Ovary (tissue), 7 donors: ENCODE measurements at regions not wholly inside any gene's neighbourhood (a gene's known extent, or its start where the extent isn't known, plus 50 kb on each side); places are given as distances from the start of the nearest gene placed in this dataset.

Experiments
- DNase-seq, 5 donors: peaks; one replicate each; pipeline ENCODE4 v3.0.0-alpha.2; 2019 to 2020
- H3K27ac ChIP-seq, 2 donors: fragments of 200-600 bp; one replicate each; pipeline versions ENCODE4 v1.5.1 to v1.8.0; 2019 to 2022
- H3K27me3 ChIP-seq: fragments of 200-600 bp; one replicate; pipeline ENCODE4 v1.8.0; 2022
- H3K36me3 ChIP-seq: fragments of 200-600 bp; sonication (generic); one replicate; pipeline ENCODE4 v1.5.1; 2019
- H3K4me1 ChIP-seq: one replicate; pipeline ENCODE4 v1.8.1; 2013; ENCODE audit warnings: mild to moderate bottlenecking, moderate library complexity; ENCODE audit not compliant: insufficient read depth
- H3K4me3 ChIP-seq: fragments of 200-600 bp; sonication (generic); one replicate; pipeline ENCODE4 v1.5.1; 2017
- H3K9me3 ChIP-seq, 2 donors: fragments of 200-600 bp in 1 of 2; sonication (generic) in 1 of 2; one replicate each; pipeline versions ENCODE4 v1.5.1 to v1.8.1; 2013 to 2019; ENCODE audit warnings: mild to moderate bottlenecking in 1 of 2, moderate library complexity in 1 of 2
- EP300 ChIP-seq: sonication (generic); formaldehyde crosslinking; IDR thresholded peaks from one replicate; pipeline ENCODE4 v1.6.1; 2017; ENCODE audit warnings: antibody characterized with exemption
- POLR2A ChIP-seq: fragments of 450-650 bp; IDR thresholded peaks from one replicate; pipeline ENCODE4 v1.6.1; 2017; ENCODE audit warnings: antibody characterized with exemption, mild to moderate bottlenecking, moderate library complexity
- WGBS, 3 donors: extraction: QIAGEN DNeasy Blood & Tissue Kit in 1 of 3; methylation state at CpG; one replicate each; pipeline versions ENCODE4 v1.1.5 to v1.1.7; 2013 to 2017; 5-methylcytosine and 5-hydroxymethylcytosine counted together
- intact Hi-C, 4 donors: fragments of 100-400 bp; cut with DNase I; formaldehyde crosslinking; loops; one replicate each; pipeline versions ENCODE4 v1.11.0 to v1.15.1; 2022 to 2023
- TF ChIP-seq, protein P1 (sequence below), 3 donors: fragments of 450-650 bp in 2 of 3; fragments of 200-600 bp in 1 of 3; IDR thresholded peaks; one replicate each; pipeline versions ENCODE4 v1.5.1 to v1.8.0; 2016 to 2022; ENCODE audit warnings: antibody characterized with exemption in 3 of 3, mild to moderate bottlenecking in 1 of 3
- donor health status: DM: no; HTN: no; CAD: no; lungs with moderate emphysema.
- donor health status: DM: no; HTN: no; CAD: no.
- donor health status: Bipolar disorder and iron deficiency.
- donor health status: DM: no; HTN: no; CAD: no.
- donor health status: DM: yes; HTN: yes; CAD: no.

DNA sequence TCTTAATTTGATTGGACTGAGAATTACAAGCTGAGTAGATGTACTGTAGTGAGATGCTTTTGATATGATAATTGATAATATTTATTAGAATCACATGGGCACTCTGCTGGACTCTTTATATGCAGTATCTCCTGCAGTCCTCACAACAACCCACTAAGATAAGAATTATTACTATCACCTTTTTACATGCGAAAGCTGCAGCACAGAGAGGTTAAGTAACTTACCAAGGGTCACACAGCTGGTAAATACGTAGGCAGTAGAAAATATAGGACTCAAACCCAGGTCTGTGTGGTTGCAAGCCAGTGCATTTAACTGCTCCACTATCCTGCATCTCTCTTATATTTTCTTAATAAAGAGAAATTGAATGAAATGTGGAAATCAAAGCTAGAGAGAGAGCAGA is 392.8 kb upstream of the RORA start:
- TF ChIP-seq, protein P1, sequence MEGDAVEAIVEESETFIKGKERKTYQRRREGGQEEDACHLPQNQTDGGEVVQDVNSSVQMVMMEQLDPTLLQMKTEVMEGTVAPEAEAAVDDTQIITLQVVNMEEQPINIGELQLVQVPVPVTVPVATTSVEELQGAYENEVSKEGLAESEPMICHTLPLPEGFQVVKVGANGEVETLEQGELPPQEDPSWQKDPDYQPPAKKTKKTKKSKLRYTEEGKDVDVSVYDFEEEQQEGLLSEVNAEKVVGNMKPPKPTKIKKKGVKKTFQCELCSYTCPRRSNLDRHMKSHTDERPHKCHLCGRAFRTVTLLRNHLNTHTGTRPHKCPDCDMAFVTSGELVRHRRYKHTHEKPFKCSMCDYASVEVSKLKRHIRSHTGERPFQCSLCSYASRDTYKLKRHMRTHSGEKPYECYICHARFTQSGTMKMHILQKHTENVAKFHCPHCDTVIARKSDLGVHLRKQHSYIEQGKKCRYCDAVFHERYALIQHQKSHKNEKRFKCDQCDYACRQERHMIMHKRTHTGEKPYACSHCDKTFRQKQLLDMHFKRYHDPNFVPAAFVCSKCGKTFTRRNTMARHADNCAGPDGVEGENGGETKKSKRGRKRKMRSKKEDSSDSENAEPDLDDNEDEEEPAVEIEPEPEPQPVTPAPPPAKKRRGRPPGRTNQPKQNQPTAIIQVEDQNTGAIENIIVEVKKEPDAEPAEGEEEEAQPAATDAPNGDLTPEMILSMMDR (IDR thresholded peaks at IDR 0.05): no peak
- TF ChIP-seq POLR2A (no peak), EP300 (no peak)
- intact Hi-C loops: no loop called here
- Histone ChIP-seq H3K4me3 (no peak overlapping the region), H3K27me3 (no peaks in the 10 kb centered on the region), H3K36me3 (no peaks in the 10 kb centered on the region), H3K27ac (no peak overlapping the region), H3K4me1 (no peaks in the 10 kb centered on the region), H3K9me3 (no peaks in the 10 kb centered on the region)
- DNase-seq: no peak
- 85 to 92% (median 85%) methylated on average over 2 of the region's 2 CpGs for WGBS, 3 donors

DNA sequence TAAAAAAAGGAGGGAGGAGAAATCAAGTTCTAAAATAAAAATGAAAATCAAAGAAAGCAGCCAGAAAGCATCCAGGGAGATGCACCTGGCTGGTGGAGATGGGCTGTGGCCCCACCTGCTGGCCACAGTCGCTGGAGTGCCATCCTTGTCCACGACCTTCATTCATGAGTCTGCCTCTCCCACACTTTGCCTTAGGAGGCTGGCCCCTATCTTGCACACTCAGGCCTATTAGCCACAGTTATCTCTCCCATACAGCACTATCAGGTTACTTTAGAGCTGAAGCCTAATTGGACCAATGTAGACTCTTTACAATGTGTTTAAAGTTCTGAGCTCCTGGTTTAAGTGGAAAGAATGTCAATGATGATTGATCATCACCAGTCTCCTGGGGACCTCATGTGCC is 392.0 kb upstream of the RORA start:
- H3K27ac ChIP-seq: no peak overlapping the region
- H3K36me3 ChIP-seq: no peaks in the 10 kb centered on the region
- no peak for DNase-seq
- no peaks in the 10 kb centered on the region for H3K27me3 ChIP-seq
- no peaks in the 10 kb centered on the region for H3K4me1 ChIP-seq
- no peaks in the 10 kb centered on the region for H3K9me3 ChIP-seq
- intact Hi-C loops: no loop called here
- 3 to 5% (median 5%) methylated on average over 2 of the region's 2 CpGs for WGBS, 3 donors
- no peak overlapping the region for H3K4me3 ChIP-seq
- TF ChIP-seq, protein P1 (IDR thresholded peaks at IDR 0.05): no peak
- TF ChIP-seq POLR2A (no peak), EP300 (no peak)

DNA sequence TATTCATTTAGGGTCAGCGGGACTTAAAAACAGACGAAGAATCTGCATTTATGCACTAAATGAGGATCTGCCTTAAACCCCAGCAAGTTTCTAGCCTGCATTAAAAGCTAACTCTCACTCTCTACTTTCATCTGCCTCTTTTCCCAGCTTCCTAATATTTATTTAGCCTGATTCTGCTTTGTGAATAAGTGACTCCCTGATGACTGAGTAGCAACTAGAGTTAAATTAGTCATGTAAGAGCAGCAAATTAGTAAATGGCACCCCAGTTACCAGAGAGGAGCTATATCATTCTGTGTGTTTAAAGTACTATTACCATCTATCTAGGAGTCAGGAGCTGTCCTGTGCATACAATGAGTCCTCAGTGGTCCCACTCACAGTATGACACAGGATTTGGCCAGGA is 391.0 kb upstream of the RORA start:
- intact Hi-C loops: no loop called here
- WGBS, 3 donors: 82 to 90% (median 83%) methylated on average over 2 of the region's 2 CpGs
- Histone ChIP-seq H3K9me3 (no peaks in the 10 kb centered on the region), H3K4me1 (no peaks in the 10 kb centered on the region), H3K27ac (no peak overlapping the region), H3K4me3 (no peak overlapping the region), H3K27me3 (no peaks in the 10 kb centered on the region), H3K36me3 (no peaks in the 10 kb centered on the region)
- no peak for DNase-seq
- TF ChIP-seq POLR2A (no peak), EP300 (no peak)
- TF ChIP-seq, protein P1 (IDR thresholded peaks at IDR 0.05): no peak

DNA sequence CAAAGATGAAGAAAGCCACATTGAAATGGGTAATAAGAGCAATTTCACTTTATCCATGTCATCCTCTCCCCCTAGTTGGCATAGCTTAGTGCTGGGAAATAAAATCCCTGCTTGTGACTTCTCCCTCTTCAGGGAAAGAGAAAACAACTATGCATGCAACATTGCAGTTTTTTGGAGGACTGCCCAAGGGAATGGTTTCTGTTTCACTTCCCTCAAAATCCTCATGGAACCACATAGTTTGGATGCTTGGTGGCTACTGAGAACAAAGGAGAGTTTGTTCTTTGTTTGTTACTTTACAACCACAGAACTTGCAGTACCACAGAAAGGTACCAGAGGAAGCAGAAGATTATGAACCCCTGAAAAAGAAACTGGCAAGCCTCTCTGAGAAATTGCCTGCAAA is 384.6 kb upstream of the RORA start:
- H3K36me3 ChIP-seq: no peaks in the 10 kb centered on the region

More for the DNA sequence above, 384.6 kb upstream of the RORA start:
- no peak overlapping the region for H3K4me3 ChIP-seq
- no peaks in the 10 kb centered on the region for H3K27me3 ChIP-seq
- H3K4me1 ChIP-seq: no peaks in the 10 kb centered on the region
- no peak for DNase-seq
- H3K27ac ChIP-seq: no peak overlapping the region
- H3K9me3 ChIP-seq: no peaks in the 10 kb centered on the region
- intact Hi-C loops: no loop called here
- TF ChIP-seq POLR2A (no peak), EP300 (no peak)
- TF ChIP-seq, protein P1 (IDR thresholded peaks at IDR 0.05): no peak
